Pancreas (tissue), 10 donors: ENCODE measurements at regions not wholly inside any gene's neighbourhood (a gene's known extent, or its start where the extent isn't known, plus 50 kb on each side); places are given as distances from the start of the nearest gene placed in this dataset.
A peak's percentile ranks its signal among the peaks of the same experiment; 100 is the strongest.
"Not testable (repeated sequence)": the region's sequence is repeated elsewhere in the genome, so short reads cannot be mapped to it uniquely, and the experiment has no call there.

ENCODE experiments used
- ATAC-seq, 4 donors: fragments of 200-7000 bp; cut with Tn5 transposase; one replicate each; pipeline versions ENCODE4 v1.8.0 to v1.9.1; 2020; ENCODE audit warnings: mild to moderate bottlenecking in 4 of 4, moderate library complexity in 4 of 4
- DNase-seq, 6 donors: peaks; one replicate each; pipeline ENCODE4 v3.0.0-alpha.2; 2020
- FAIRE-seq: peaks from 2 replicates; lab custom pipeline; 2012; peaks lifted over from hg19 to GRCh38; lab: Jason Lieb, UNC
- H3K27ac ChIP-seq, 4 donors: fragments of 200-600 bp; sonication (generic); 1 replicate in 3 of 4; 2 replicates in 1 of 4; pipeline versions ENCODE4 v1.5.0 to v1.8.0; 2020
- H3K27me3 ChIP-seq, 4 donors: fragments of 200-600 bp; one replicate each; pipeline ENCODE4 v1.8.0; 2021
- H3K36me3 ChIP-seq, 3 donors: fragments of 200-600 bp; sonication (generic) in 1 of 3; one replicate each; pipeline versions ENCODE4 v1.5.0 to v1.8.0; 2020 to 2021
- H3K4me1 ChIP-seq, 3 donors: fragments of 200-600 bp; one replicate each; pipeline ENCODE4 v1.8.0; 2021
- H3K4me3 ChIP-seq, 4 donors: fragments of 200-600 bp; sonication (generic) in 2 of 4; one replicate each; pipeline versions ENCODE4 v1.5.0 to v1.8.0; 2020 to 2021
- H3K9me3 ChIP-seq, 4 donors: fragments of 200-600 bp; one replicate each; pipeline ENCODE4 v1.8.0; 2021
- WGBS, 2 donors: extraction: QIAGEN DNeasy Blood & Tissue Kit; methylation state at CpG; one replicate each; pipeline ENCODE4 v1.1.7; 2013; 5-methylcytosine and 5-hydroxymethylcytosine counted together
- intact Hi-C, 3 donors: fragments of 100-400 bp; cut with DNase I; formaldehyde crosslinking; loops; one replicate each; pipeline versions ENCODE4 v1.11.1 to v1.14.2; 2022
- TF ChIP-seq, protein P1 (sequence below), 4 donors: fragments of 200-600 bp; sonication (generic) in 3 of 4; IDR thresholded peaks; one replicate each; pipeline versions ENCODE4 v1.5.0 to v1.8.0; 2021; ENCODE audit warnings: antibody characterized with exemption in 4 of 4
- donor health status: healthy with polysubstance abuse.
- donor health status: DM: no; HTN: no; CAD: no; lungs with moderate emphysema.
- donor health status: DM: no; HTN: no; CAD: no.
- donor health status: control.
- donor health status: control.
- donor health status: Bipolar disorder and iron deficiency.
- donor health status: DM: yes; HTN: yes; CAD: no.
- donor health status: DM: no; HTN: no; CAD: no.
- donor health status: DM: no; HTN: no; CAD: no.
- donor health status: DM: yes; HTN: yes; CAD: no.

DNA sequence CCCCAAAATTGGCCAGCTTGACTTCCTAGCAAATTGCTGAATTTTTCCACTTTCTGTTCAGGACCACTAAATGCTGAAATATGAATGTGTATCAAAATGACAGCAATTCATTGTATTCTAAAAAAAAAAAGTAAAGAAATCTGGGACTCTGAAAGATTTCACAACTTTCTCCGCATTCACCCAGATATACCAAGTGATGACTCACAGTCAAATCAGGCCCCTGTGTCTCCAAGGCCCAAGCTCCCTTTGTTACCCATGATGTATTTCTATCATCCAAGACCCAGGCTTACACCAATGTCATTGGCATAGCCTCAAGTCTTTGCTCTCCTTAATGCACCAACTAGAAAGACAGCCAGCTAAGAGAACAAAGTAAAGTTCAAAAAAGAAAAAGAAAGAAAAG, 493.9 kb downstream of the NTRK2 start:
- no peaks in the 10 kb centered on the region for H3K27me3 ChIP-seq
- H3K9me3 ChIP-seq: no peaks in the 10 kb centered on the region
- intact Hi-C loops: no loop called here
- H3K27ac ChIP-seq: no peak overlapping the region
- no peaks in the 10 kb centered on the region for H3K4me1 ChIP-seq
- TF ChIP-seq, protein P1, sequence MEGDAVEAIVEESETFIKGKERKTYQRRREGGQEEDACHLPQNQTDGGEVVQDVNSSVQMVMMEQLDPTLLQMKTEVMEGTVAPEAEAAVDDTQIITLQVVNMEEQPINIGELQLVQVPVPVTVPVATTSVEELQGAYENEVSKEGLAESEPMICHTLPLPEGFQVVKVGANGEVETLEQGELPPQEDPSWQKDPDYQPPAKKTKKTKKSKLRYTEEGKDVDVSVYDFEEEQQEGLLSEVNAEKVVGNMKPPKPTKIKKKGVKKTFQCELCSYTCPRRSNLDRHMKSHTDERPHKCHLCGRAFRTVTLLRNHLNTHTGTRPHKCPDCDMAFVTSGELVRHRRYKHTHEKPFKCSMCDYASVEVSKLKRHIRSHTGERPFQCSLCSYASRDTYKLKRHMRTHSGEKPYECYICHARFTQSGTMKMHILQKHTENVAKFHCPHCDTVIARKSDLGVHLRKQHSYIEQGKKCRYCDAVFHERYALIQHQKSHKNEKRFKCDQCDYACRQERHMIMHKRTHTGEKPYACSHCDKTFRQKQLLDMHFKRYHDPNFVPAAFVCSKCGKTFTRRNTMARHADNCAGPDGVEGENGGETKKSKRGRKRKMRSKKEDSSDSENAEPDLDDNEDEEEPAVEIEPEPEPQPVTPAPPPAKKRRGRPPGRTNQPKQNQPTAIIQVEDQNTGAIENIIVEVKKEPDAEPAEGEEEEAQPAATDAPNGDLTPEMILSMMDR (IDR thresholded peaks at IDR 0.05): no peak
- no peak for ATAC-seq
- no peak for FAIRE-seq
- whole genome bisulfite sequencing, 2 donors: 88 to 94% methylated on average over 1 of the region's 1 CpG
- no peaks in the 10 kb centered on the region for H3K36me3 ChIP-seq
- DNase-seq: no peak
- H3K4me3 ChIP-seq: no peak overlapping the region

DNA sequence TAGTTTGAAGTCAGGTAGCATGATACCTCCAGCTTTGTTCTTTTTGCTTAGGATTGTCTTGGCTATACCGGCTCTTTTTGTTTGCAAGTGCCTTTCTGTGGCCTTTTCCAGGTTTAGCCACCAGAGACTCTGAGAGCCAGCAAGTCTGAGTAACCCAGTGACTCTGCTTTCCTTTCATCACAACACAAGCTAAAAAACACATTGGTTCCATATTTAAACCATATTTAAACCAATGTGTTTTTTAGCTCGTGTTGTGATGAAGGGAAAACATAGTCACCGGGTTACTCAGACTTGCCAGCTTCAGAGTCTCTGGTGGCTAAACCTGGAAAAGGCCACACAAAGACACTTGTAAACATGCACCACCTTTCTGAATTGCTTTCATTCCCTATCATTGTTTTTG, 493.3 kb downstream of the NTRK2 start:
- TF ChIP-seq, protein P1 (IDR thresholded peaks at IDR 0.05): no peak
- intact Hi-C loops: no loop called here
- WGBS, 2 donors: 55 to 72% methylated on average over 3 of the region's 3 CpGs
- H3K9me3 ChIP-seq: no peaks in the 10 kb centered on the region
- H3K4me1 ChIP-seq: no peaks in the 10 kb centered on the region
- ATAC-seq (no peak), DNase-seq (no peak), FAIRE-seq (no peak)
- no peaks in the 10 kb centered on the region for H3K27me3 ChIP-seq
- no peak overlapping the region for H3K4me3 ChIP-seq
- H3K27ac ChIP-seq: no peak overlapping the region
- no peaks in the 10 kb centered on the region for H3K36me3 ChIP-seq

DNA sequence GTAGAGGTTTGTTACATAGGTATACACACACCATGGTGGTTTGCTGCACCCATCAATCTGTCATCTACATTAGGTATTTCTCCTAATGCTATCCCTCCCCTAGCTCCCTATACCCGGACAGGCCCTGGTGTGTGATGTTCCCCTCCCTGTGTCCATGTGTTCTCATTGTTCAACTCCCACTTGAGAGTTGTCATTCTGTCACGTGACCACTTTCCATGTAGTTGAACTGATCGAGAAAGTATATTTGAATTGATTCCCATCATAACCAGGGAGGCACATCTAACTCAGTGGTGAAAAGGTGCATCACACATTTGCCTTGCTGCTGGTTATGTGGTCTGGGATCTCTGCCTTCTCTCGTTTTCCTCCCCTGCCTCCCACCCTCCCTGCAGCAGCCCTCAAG, 491.4 kb downstream of the NTRK2 start:
- H3K9me3 ChIP-seq, DNase-seq, H3K4me1 ChIP-seq, intact Hi-C loops, H3K27me3 ChIP-seq, FAIRE-seq, H3K27ac ChIP-seq, H3K4me3 ChIP-seq, H3K36me3 ChIP-seq, ATAC-seq: not testable (repeated sequence)
- WGBS, 2 donors: 74 to 77% methylated on average over 4 of the region's 4 CpGs

DNA sequence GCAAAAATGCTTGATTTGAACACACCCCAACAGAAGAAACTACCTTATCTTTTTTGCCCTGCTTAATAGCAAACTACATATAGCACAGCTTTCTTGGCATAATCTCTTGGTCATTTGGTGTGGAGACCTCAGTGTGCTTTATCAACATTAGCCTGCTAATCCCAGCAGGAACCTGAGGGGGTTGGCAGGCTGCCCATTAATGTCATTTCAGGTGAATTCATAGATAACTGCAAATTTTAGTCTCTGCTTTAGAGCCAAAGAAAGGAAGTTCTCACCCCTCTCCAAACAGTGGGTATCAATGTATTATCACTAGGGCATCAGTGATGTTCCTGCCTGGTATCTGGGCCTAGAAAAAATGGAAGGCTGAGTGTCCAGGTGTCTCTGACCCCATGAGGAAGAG, 489.0 kb downstream of the NTRK2 start:
- DNase-seq (peak in 2 of 6 donors; percentile 15 to 18), FAIRE-seq (no peak), ATAC-seq (peak in 1 of 4 donors; percentile 36)
- intact Hi-C loops: no loop called here
- Histone ChIP-seq H3K4me3 (no peak overlapping the region), H3K27ac (no peak overlapping the region), H3K27me3 (no peaks in the 10 kb centered on the region), H3K4me1 (peaks cover 0 to 5% (median 0%) of the 10 kb centered on the region in 3 donors), H3K36me3 (no peaks in the 10 kb centered on the region), H3K9me3 (no peaks in the 10 kb centered on the region)
- TF ChIP-seq, protein P1 (IDR thresholded peaks at IDR 0.05): no peak

DNA sequence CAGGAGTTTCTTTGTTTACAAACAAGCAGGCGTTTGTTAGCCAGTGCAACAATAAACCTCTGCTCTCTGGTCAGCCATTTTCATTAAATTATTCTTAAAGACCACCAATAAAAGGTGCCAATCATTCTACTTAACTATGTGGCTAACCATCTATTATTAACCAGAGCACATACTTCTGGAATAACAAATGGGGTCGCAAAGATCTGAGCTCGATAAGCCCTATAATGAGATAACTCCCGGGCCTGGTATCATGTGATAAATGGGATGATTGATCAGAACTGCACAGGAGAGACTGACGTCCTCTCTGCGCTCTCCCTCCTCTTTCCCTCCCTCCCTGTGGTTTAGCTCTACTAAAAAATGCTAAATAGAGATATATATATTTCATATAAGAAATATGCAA, 488.2 kb downstream of the NTRK2 start:
- TF ChIP-seq, protein P1 (IDR thresholded peaks at IDR 0.05): no peak
- Histone ChIP-seq H3K4me3 (no peak overlapping the region), H3K27me3 (no peaks in the 10 kb centered on the region), H3K36me3 (no peaks in the 10 kb centered on the region), H3K4me1 (peaks cover 0 to 5% (median 0%) of the 10 kb centered on the region in 3 donors), H3K9me3 (no peaks in the 10 kb centered on the region), H3K27ac (no peak overlapping the region)
- FAIRE-seq (no peak), ATAC-seq (no peak), DNase-seq (no peak)
- whole genome bisulfite sequencing, 2 donors: 44 to 48% methylated on average over 6 of the region's 6 CpGs
- intact Hi-C loops: no loop called here
